Progenitor cell of endocrine pancreas (in vitro differentiated cells): ENCODE measurements at regions not wholly inside any gene's neighbourhood (a gene's known extent, or its start where the extent isn't known, plus 50 kb on each side); places are given as distances from the start of the nearest gene placed in this dataset.
A peak's percentile ranks its signal among the peaks of the same experiment; 100 is the strongest.

Source experiments
- DNase-seq: peaks from one replicate; pipeline ENCODE4 v3.0.0; 2021; ENCODE audit warnings: low spot score; ENCODE audit not compliant: unreplicated experiment
- H3K27ac Mint-ChIP-seq: 2 replicates; pipeline ENCODE4 v1.8.0; 2021; ENCODE audit warnings: mild to moderate bottlenecking, moderate library complexity, mixed read lengths
- H3K27me3 Mint-ChIP-seq: 2 replicates; pipeline ENCODE4 v1.8.0; 2021; ENCODE audit warnings: mixed read lengths
- H3K36me3 Mint-ChIP-seq: 2 replicates; pipeline ENCODE4 v1.8.0; 2022; ENCODE audit warnings: mixed read lengths; ENCODE audit not compliant: insufficient read depth
- H3K4me1 Mint-ChIP-seq: 2 replicates; pipeline ENCODE4 v1.8.0; 2021; ENCODE audit warnings: low read depth, mixed read lengths
- H3K4me3 Mint-ChIP-seq: 2 replicates; pipeline ENCODE4 v1.8.0; 2021; ENCODE audit warnings: low read depth, mild to moderate bottlenecking, moderate library complexity, mixed read lengths
- H3K9me3 Mint-ChIP-seq: 2 replicates; pipeline ENCODE4 v1.8.0; 2021; ENCODE audit warnings: low read depth, mixed read lengths
- TF ChIP-seq, protein P1 (sequence below): fragments of 200-600 bp; sonication (generic); IDR thresholded peaks from one replicate; pipeline ENCODE4 v1.5.0; 2021; ENCODE audit warnings: antibody characterized with exemption, mild to moderate bottlenecking; ENCODE audit not compliant: unreplicated experiment

DNA sequence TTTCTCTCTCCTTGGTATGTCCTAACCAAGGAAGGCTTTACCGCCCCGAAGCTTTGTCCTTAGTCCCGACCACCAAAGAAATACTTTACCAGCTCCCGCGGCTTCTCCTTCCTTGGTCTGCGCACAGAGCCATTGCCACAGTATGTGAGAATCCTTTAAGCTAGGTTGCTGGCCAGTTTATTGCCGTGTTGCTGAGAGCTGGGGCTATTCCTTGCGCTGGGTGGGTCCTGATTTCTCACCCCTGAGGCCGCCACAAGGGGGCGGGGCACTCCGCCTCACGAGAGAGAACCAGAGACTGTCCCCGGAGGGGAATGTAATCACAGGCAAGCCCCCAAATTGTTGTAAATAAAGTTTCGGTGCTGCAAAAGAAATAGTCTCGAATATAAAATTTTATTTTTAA, 331.0 kb upstream of the PCDH10 start:
- H3K4me3 Mint-ChIP-seq = peak overlapping the region; percentile 69
- peaks cover 7% of the 10 kb centered on the region for H3K27me3 Mint-ChIP-seq
- peak; percentile 28 for DNase-seq
- peaks cover 1% of the 10 kb centered on the region for H3K4me1 Mint-ChIP-seq
- peaks cover 2% of the 10 kb centered on the region for H3K9me3 Mint-ChIP-seq
- H3K36me3 Mint-ChIP-seq = no peaks in the 10 kb centered on the region
- H3K27ac Mint-ChIP-seq = no peak overlapping the region
- TF ChIP-seq, protein P1, sequence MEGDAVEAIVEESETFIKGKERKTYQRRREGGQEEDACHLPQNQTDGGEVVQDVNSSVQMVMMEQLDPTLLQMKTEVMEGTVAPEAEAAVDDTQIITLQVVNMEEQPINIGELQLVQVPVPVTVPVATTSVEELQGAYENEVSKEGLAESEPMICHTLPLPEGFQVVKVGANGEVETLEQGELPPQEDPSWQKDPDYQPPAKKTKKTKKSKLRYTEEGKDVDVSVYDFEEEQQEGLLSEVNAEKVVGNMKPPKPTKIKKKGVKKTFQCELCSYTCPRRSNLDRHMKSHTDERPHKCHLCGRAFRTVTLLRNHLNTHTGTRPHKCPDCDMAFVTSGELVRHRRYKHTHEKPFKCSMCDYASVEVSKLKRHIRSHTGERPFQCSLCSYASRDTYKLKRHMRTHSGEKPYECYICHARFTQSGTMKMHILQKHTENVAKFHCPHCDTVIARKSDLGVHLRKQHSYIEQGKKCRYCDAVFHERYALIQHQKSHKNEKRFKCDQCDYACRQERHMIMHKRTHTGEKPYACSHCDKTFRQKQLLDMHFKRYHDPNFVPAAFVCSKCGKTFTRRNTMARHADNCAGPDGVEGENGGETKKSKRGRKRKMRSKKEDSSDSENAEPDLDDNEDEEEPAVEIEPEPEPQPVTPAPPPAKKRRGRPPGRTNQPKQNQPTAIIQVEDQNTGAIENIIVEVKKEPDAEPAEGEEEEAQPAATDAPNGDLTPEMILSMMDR = peak; percentile 50

DNA sequence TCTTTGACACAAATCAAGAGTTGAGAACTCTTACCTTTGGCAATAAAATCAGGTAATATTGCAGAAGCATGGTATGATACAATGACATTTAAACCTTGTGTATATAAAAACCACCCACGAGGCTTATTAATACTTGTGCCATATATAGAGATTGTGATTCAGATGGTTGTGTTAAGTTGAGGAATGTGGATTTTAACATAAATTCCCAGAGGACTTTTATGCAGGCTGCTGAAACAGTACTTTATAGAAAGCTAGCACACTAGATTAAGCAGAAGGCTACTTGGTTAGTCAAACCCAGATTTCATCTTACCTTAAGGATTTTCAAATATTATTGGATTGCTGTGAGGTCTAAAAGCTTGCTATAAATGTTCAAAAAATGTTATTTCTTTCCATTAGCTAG, 325.7 kb upstream of the PCDH10 start:
- Mint-ChIP-seq H3K4me3 (no peak overlapping the region), H3K27me3 (no peaks in the 10 kb centered on the region)

GRCh38 chr4:132824761-132825160, 324.3 kb upstream of the PCDH10 start:
- Mint-ChIP-seq H3K4me3 (no peak overlapping the region), H3K36me3 (no peaks in the 10 kb centered on the region), H3K27ac (no peak overlapping the region), H3K4me1 (no peaks in the 10 kb centered on the region), H3K9me3 (no peaks in the 10 kb centered on the region), H3K27me3 (no peaks in the 10 kb centered on the region)
- DNase-seq = no peak
- TF ChIP-seq, protein P1 = no peak

More for the DNA sequence above, 325.7 kb upstream of the PCDH10 start:
- Mint-ChIP-seq H3K4me1 (peaks cover 1% of the 10 kb centered on the region), H3K36me3 (no peaks in the 10 kb centered on the region), H3K27ac (no peak overlapping the region), H3K9me3 (peaks cover 2% of the 10 kb centered on the region)
- DNase-seq = no peak
- TF ChIP-seq, protein P1 = no peak

DNA sequence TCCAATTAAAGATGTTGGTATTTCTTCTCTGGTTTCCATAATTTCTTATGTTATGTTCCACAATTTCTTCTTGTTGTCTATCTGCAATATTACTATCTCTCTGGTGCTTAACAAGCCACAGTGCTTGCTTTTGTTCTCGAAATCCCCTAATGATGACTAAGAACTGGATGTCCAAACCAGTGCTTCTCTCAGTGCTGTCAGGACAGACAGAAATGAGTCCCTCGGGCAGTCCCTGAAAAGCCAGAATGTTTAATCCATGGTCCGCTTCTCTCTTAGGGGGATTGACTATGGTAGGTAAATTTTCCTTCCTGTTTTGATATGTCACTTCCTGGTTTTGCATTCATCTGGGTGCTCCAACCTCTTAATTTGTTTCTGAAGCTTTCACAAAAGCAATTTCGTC, 321.6 kb upstream of the PCDH10 start:
- Mint-ChIP-seq H3K4me3 (no peak overlapping the region), H3K9me3 (no peaks in the 10 kb centered on the region), H3K27ac (no peak overlapping the region), H3K36me3 (no peaks in the 10 kb centered on the region), H3K4me1 (no peaks in the 10 kb centered on the region), H3K27me3 (no peaks in the 10 kb centered on the region)
- DNase-seq = no peak
- TF ChIP-seq, protein P1 = no peak

DNA sequence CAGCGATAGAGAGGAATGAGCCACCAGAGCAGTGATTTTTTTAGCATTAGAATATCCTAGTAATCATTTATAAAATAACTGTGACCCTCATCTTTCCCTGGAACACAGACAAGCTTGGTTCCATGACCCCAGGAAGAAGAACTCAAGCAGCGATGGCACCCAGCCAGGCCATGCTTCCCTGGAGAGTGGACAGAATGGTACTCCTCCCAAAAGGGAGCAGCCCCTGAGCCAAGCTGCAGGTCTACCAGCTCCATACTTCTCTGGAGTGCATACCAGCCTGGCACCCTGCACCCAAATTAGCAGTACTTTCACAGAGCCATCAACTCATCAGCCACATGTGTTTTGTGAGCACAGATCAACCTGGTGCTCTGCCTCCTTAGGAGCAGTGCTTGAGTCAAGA, 310.9 kb upstream of the PCDH10 start:
- H3K4me3 Mint-ChIP-seq = no peak overlapping the region
- peaks cover 18% of the 10 kb centered on the region for H3K9me3 Mint-ChIP-seq
- TF ChIP-seq, protein P1 = no peak
- no peaks in the 10 kb centered on the region for H3K36me3 Mint-ChIP-seq
- DNase-seq = no peak
- no peaks in the 10 kb centered on the region for H3K27me3 Mint-ChIP-seq
- no peaks in the 10 kb centered on the region for H3K4me1 Mint-ChIP-seq
- H3K27ac Mint-ChIP-seq = no peak overlapping the region
